GM18499 (cell line): ENCODE measurements at regions not wholly inside any gene's neighbourhood (a gene's known extent, or its start where the extent isn't known, plus 50 kb on each side); places are given as distances from the start of the nearest gene placed in this dataset.
"Not testable (repeated sequence)": the region's sequence is repeated elsewhere in the genome, so short reads cannot be mapped to it uniquely, and the experiment has no call there.

ENCODE experiments used
- ATAC-seq: cut with Tn5 transposase; IDR thresholded peaks from one replicate; pipeline ENCODE4 v1.9.1; 2021; ENCODE audit warnings: moderate number of reproducible peaks; ENCODE audit not compliant: insufficient read depth, unreplicated experiment

DNA sequence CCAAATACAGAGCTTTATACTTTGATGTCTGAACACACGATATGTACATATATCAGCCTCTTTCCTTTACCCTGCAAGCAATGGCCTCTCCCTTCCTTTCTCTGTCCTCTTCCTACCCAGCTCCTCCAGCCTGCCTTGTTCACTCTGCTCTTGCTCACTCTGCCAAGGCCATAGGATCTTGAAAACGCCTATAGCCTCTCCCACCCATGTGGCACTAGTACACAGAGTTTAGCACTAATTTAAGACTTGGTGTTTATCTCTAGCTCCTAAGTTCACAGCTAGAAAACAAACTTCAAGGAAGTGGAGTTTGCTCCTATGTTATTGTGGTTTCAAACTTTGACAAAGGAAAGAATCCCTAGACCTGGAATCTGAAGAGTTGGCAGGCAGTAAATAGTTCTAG, 225.0 kb upstream of the RUNX1 start:
- ATAC-seq = no peak

- ATAC-seq = no peak
Observed at GRCh38 chr21:35273333-35273732, 224.2 kb upstream of the RUNX1 start.

DNA sequence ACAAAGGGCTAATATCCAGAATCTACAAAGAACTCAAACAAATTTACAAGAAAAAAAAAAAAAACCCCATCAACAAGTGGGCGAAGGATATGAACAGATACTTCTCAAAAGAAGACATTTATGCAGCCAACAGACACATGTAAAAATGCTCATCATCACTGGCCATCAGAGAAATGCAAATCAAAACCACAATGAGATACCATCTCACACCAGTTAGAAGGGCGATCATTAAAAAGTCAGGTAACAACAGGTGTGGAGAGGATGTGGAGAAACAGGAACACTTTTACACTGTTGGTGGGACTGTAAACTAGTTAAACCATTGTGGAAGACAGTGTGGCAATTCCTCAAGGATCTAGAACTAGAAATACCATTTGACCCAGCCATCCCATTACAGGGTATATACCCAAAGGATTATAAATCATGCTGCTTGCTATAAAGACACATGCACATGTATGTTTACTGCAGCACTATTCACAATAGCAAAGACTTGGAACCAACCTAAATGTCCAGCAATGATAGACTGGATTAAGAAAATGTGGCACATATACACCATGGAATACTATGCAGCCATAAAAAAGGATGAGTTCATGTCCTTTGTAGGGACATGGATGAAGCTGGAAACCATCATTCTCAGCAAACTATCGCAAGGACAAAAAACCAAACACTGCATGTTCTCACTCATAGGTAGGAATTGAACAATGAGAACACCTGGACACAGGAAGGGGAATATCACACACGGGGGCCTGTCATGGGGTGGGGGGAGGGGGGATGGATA, 222.4 kb upstream of the RUNX1 start:
- not testable (repeated sequence) for ATAC-seq

DNA sequence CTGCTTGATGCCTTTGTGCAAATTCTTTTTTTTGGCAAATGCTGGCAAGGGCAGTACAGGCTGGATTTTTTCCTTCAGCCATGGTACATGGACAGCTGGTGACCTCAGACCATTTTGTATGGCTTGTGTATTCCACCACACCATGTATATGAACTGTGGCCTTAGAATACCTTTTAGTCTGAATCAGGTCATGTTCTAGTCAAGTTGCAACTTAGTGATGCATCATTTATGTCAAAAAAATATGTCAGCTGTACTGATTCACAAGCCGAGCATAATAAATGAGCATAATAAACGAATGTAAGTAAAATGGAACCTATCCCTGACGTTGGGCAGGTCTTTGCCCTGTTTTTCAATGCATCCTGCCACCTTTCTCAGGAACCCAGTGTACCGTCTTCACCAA, 219.7 kb upstream of the RUNX1 start:
- no peak for ATAC-seq

- no peak for ATAC-seq
Observed at GRCh38 chr21:35268261-35268660, 219.2 kb upstream of the RUNX1 start.

- no peak for ATAC-seq
Observed at GRCh38 chr21:35266546-35266945, 217.4 kb upstream of the RUNX1 start.

DNA sequence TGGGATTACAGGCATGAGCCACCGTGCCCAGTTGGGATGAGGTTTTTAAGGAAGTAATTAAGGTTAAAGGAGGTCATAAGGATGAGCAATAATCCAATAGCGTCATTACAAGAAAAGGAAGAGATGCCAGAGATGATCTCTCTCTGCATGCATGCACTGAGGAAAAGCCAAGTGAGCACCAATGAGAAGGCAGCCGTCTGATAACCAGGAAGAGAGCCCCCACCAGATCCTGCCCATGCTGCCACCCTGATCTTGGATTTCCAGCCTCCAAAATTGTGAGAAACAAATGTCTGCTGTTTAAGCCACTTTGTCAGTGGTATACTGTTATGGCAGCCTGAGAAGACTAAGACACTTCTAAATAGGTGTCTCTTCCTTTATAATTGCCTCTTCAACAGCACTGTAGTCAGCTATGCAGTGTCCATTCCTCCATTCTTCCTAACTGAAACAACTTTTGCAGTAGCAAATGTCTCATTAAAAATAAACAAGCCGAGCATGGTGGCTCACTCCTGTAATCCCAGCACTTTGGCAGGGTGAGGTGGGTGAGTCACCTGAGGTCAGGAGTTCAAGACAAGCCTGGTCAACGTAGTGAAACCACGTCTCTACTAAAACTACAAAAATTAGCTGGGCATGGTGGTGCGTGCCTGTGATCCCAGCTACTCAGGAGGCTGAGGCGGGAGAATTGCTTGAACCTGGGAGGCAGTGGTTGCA, 216.2 kb upstream of the RUNX1 start:
- no peak for ATAC-seq

GRCh38 chr21:35259457-35259856, 210.4 kb upstream of the RUNX1 start:
- no peak for ATAC-seq

GRCh38 chr21:35258521-35258920, 209.4 kb upstream of the RUNX1 start:
- ATAC-seq = no peak

GRCh38 chr21:35257413-35257812, 208.3 kb upstream of the RUNX1 start:
- no peak for ATAC-seq

- ATAC-seq = no peak
Observed at GRCh38 chr21:35256468-35256988, 207.4 kb upstream of the RUNX1 start.

DNA sequence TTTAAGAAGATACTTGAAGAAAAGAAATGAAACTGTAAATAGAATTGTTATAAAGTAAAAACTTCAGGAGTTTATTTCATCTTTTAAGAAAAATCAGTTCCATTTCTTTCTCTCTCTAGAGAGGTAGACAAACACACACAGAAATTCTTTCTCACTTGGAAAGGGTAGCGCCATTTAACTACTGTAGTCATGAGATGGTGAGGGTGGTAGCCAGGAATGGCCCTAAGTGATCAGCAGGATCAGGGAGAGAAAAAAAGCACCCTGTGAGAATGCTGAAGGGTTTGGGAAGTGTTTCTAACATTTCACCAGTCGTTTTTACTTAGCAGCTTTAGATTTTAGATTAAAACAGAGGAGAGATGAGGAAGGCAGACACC, 205.7 kb upstream of the RUNX1 start:
- ATAC-seq = no peak

DNA sequence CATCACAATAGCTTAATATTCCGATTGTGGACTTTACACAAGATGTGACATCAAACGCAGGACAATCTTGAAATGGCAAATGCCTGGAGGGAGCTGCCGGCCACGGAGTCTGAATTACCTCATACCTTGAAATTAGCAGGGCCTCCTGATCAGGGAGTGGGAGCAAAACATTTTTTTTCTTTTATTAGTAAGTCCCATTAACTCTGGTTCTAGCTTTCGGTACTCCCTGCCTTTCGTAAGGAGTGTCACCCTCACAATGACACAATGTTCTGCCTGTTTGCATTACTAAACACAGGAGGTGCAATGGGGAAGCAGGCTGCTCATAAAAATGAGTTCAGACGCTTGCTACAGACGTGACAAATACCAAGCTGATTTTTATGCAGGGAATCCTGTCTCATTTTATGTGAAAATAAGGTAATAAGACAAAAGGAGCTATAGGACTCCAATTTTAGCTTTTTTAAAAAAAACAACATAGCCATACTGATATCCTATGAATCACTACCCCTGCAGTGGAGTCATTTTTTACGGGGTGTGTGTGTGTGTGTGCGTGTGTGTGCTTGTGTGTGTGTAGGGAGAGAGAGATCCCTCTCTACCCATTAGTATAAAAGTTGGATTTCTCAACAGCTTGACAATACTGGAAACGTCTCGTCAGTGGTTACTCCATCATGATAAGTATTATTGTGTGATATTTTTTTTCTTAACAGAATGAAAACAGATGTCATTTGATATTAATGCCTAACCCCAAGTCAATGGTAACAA, 205.1 kb upstream of the RUNX1 start:
- ATAC-seq = no peak

GRCh38 chr21:35252831-35253230, 203.7 kb upstream of the RUNX1 start:
- ATAC-seq = no peak

GRCh38 chr21:35249636-35250035, 200.5 kb upstream of the RUNX1 start:
- ATAC-seq = no peak

- no peak for ATAC-seq
Observed at GRCh38 chr21:35245879-35246278, 196.8 kb upstream of the RUNX1 start.

GRCh38 chr21:35244514-35244913, 195.4 kb upstream of the RUNX1 start:
- no peak for ATAC-seq

- ATAC-seq = no peak
Observed at GRCh38 chr21:35243171-35243570, 194.1 kb upstream of the RUNX1 start.

- ATAC-seq = no peak
Observed at GRCh38 chr21:35239811-35240219, 190.7 kb upstream of the RUNX1 start.

- ATAC-seq = no peak
Observed at GRCh38 chr21:35238119-35238518, 189.0 kb upstream of the RUNX1 start.

GRCh38 chr21:35237287-35237686, 188.2 kb upstream of the RUNX1 start:
- no peak for ATAC-seq
